ENCODE measurements at regions not wholly inside any gene's neighbourhood (a gene's known extent, or its start where the extent isn't known, plus 50 kb on each side); places are given as distances from the start of the nearest gene placed in this dataset.
A peak's percentile ranks its signal among the peaks of the same experiment; 100 is the strongest.

DNA sequence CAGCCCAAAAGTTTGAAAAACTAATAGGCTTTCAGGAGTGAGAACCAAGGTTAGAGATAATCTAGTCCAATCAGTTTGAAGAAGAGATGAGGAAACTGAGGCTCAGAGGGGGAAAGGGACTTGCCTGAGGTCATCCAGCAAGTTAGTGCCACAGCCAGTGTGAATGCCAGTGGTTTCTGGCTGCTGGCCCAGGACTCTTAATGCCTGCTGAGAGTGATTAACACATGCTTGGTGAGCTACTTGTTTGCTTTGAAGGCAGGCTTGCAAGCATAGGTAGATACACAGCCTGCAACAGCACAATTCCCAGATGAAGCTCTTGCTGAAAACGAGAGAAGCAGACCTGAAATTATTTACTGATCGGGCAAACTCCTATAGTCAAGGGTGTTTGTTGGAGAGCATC lies 591.6 kb upstream of the SGCD start:
- Mint-ChIP-seq H3K36me3 (no peaks in the 10 kb centered on the region), H3K27me3 (peaks cover 14 to 23% of the 10 kb centered on the region in 2 donors), H3K4me3 (no peak overlapping the region), H3K9me3 (peaks cover 5% of the 10 kb centered on the region), H3K27ac (no peak overlapping the region), H3K4me1 (ENCODE audit: low read depth in 2 of 2) (no peaks in the 10 kb centered on the region)
- DNase-seq (ENCODE audit: low spot score): no peak
- ATAC-seq: no peak

- H3K27ac Mint-ChIP-seq: no peak overlapping the region
- peaks cover 5% of the 10 kb centered on the region for H3K9me3 Mint-ChIP-seq
- no peak for ATAC-seq
- DNase-seq (ENCODE audit: low spot score): no peak
- H3K27me3 Mint-ChIP-seq: peaks cover 3 to 6% of the 10 kb centered on the region in 2 donors
- H3K36me3 Mint-ChIP-seq: no peaks in the 10 kb centered on the region
- no peaks in the 10 kb centered on the region for H3K4me1 Mint-ChIP-seq (ENCODE audit: low read depth in 2 of 2)
- no peak overlapping the region for H3K4me3 Mint-ChIP-seq
Measured at GRCh38 chr5:155738616-155739015, 588.3 kb upstream of the SGCD start.

- no peaks in the 10 kb centered on the region for H3K4me1 Mint-ChIP-seq (ENCODE audit: low read depth in 2 of 2)
- peaks cover 3% of the 10 kb centered on the region for H3K9me3 Mint-ChIP-seq
- no peaks in the 10 kb centered on the region for H3K27me3 Mint-ChIP-seq
- DNase-seq (ENCODE audit: low spot score) (no peak), ATAC-seq (no peak)
- no peaks in the 10 kb centered on the region for H3K36me3 Mint-ChIP-seq
- H3K27ac Mint-ChIP-seq: no peak overlapping the region
- H3K4me3 Mint-ChIP-seq: no peak overlapping the region
Measured at GRCh38 chr5:155746367-155747038, 580.5 kb upstream of the SGCD start.

- peaks cover 12% of the 10 kb centered on the region for H3K9me3 Mint-ChIP-seq
- H3K27me3 Mint-ChIP-seq: peaks cover 0 to 6% of the 10 kb centered on the region in 2 donors
- ATAC-seq (no peak), DNase-seq (ENCODE audit: low spot score) (no peak)
- H3K4me3 Mint-ChIP-seq: no peak overlapping the region
- no peak overlapping the region for H3K27ac Mint-ChIP-seq
- no peaks in the 10 kb centered on the region for H3K4me1 Mint-ChIP-seq (ENCODE audit: low read depth in 2 of 2)
- no peaks in the 10 kb centered on the region for H3K36me3 Mint-ChIP-seq
Measured at GRCh38 chr5:155750101-155750500, 576.9 kb upstream of the SGCD start.

DNA sequence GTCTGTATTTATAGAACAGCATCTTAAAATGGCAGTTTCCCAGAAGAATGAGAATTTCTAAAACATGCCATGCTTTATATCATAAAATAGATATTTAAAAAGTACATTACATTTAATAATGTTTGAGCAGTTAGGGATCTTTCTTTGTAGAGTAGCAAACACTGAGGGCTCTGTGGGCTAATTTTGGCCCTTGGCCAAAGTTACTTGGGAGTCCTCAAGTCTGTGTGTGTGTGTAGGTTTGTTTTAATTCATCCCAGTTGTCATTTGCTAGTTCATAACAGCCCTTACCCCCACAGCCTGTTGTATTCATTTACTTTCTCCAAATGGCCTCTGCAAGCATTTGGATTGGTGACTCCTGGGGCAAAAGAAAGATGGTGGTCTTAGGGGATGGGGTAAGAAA lies 576.4 kb upstream of the SGCD start:
- Mint-ChIP-seq H3K9me3 (peaks cover 12% of the 10 kb centered on the region), H3K4me1 (ENCODE audit: low read depth in 2 of 2) (no peaks in the 10 kb centered on the region), H3K4me3 (no peak overlapping the region), H3K27ac (no peak overlapping the region), H3K27me3 (peaks cover 0 to 6% of the 10 kb centered on the region in 2 donors), H3K36me3 (no peaks in the 10 kb centered on the region)
- no peak for ATAC-seq
- DNase-seq (ENCODE audit: low spot score): no peak

DNA sequence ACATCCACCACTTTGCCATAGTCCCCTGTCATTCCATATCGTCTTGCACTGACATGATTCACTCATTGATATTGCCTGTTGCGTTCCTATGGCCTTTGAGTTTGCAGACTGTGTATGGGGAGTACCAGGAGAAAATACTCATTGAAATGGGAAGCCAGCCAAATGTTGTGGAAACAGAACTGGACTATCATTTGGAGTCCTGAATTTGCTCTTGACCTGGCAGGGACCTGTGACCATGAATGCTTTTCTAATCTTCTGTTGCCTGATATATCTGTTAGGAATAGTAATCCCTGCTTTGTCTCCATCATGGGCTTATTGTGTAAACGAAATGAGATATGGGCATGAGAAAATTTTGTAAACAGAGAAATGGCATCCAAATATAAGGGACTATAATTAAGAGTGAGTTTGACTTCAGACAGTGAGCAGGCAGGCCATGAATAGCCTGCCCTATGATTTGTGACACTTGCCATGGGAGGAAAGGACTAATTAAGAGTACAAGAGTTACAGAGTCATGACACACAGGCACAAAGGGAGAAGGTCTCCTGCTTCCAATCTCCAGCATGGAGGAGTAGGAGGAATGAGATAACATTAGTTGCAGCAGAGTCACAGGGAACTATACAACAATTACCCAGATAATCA lies 572.9 kb upstream of the SGCD start:
- no peak for DNase-seq (ENCODE audit: low spot score)
- Mint-ChIP-seq H3K27ac (no peak overlapping the region), H3K9me3 (peaks cover 9% of the 10 kb centered on the region), H3K4me1 (ENCODE audit: low read depth in 2 of 2) (no peaks in the 10 kb centered on the region), H3K4me3 (no peak overlapping the region), H3K36me3 (no peaks in the 10 kb centered on the region), H3K27me3 (peaks cover 0 to 6% of the 10 kb centered on the region in 2 donors)
- no peak for ATAC-seq

GRCh38 chr5:155759252-155759651 lies 567.7 kb upstream of the SGCD start:
- no peak overlapping the region for H3K27ac Mint-ChIP-seq
- DNase-seq (ENCODE audit: low spot score) (no peak), ATAC-seq (no peak)
- H3K36me3 Mint-ChIP-seq: peaks cover 9% of the 10 kb centered on the region
- H3K4me1 Mint-ChIP-seq (ENCODE audit: low read depth in 2 of 2): peaks cover 8 to 10% of the 10 kb centered on the region in 2 donors
- peaks cover 16% of the 10 kb centered on the region for H3K9me3 Mint-ChIP-seq
- H3K4me3 Mint-ChIP-seq: no peak overlapping the region
- no peaks in the 10 kb centered on the region for H3K27me3 Mint-ChIP-seq

GRCh38 chr5:155759984-155760383 lies 567.0 kb upstream of the SGCD start:
- H3K27me3 Mint-ChIP-seq: no peaks in the 10 kb centered on the region
- ATAC-seq (no peak), DNase-seq (ENCODE audit: low spot score) (no peak)
- peaks cover 9% of the 10 kb centered on the region for H3K36me3 Mint-ChIP-seq
- peak overlapping the region in 1 of 2 donors; percentile 20 for H3K27ac Mint-ChIP-seq
- peaks cover 14% of the 10 kb centered on the region for H3K9me3 Mint-ChIP-seq
- H3K4me1 Mint-ChIP-seq (ENCODE audit: low read depth in 2 of 2): peaks cover 8 to 10% of the 10 kb centered on the region in 2 donors
- H3K4me3 Mint-ChIP-seq: no peak overlapping the region

DNA sequence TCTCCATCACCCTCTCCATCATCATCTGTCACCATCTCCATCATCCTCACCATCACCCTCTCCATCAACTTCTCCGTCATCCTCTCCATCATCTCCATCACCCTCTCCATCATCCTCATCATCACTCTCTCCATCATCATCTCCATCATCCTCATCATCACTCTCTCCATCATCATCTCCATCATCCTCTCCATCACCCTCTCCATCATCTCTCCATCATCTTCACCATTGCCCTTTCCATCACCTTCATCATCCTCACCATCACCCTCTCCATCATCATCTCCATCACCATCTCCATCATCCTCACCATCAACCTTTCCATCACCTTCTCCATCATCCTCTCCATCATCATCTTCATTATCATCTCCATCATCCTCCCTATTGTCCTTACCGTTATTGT lies 565.5 kb upstream of the SGCD start:
- peaks cover 9% of the 10 kb centered on the region for H3K36me3 Mint-ChIP-seq

DNA sequence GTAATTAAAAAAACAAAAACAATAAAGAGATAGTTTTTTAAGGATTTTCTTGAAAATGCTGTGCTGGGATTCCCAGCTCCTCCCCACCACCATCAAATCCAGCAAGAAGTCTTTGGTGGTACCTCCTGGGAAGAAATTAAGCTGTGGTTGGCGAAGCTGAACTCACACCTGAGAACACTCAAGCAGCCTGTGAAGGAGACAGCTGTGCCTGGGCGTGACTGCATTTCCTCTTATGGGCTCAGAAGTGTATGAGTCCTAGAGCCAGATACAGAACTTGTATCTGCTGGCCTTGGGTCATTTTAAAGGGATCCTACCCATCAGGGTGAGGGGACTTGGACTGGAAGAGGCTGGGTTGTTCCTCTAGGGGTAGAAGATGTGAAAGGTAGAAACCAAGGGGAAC lies 561.2 kb upstream of the SGCD start:
- no peaks in the 10 kb centered on the region for H3K27me3 Mint-ChIP-seq
- no peak for ATAC-seq

More for the DNA sequence above, 565.5 kb upstream of the SGCD start:
- Mint-ChIP-seq H3K9me3 (peaks cover 14% of the 10 kb centered on the region), H3K27ac (peak overlapping the region in 1 of 2 donors; percentile 27), H3K4me1 (ENCODE audit: low read depth in 2 of 2) (peaks cover 10 to 16% of the 10 kb centered on the region in 2 donors), H3K4me3 (peak overlapping the region; percentile 4), H3K27me3 (no peaks in the 10 kb centered on the region)
- DNase-seq (ENCODE audit: low spot score) (no peak), ATAC-seq (no peak)

DNA sequence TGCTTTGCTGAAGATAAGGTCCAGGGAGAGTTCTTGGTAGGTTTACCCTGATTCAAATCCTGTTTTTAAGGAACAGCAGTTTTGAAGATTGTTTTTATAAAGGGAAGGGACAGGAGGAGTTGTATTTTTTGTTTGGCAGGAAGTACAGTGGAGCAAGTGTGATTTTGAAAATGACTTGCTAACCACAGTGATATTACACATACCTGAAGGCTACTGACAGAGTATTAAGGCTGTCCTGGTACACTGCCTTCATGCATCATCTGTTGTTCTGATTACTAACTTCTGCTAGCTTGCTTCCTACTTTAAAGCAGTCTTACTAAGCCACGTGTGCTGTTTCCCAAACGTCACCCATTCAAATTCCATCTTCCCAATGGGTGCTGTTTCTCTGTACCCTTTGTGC lies 559.5 kb upstream of the SGCD start:
- H3K36me3 Mint-ChIP-seq: no peaks in the 10 kb centered on the region
- peak overlapping the region; percentile 47 for H3K4me3 Mint-ChIP-seq
- no peaks in the 10 kb centered on the region for H3K27me3 Mint-ChIP-seq
- ATAC-seq (peak; percentile 85 to 93), DNase-seq (ENCODE audit: low spot score) (no peak)
- H3K9me3 Mint-ChIP-seq: peaks cover 2% of the 10 kb centered on the region
- peak overlapping the region in 1 of 2 donors; percentile 37 for H3K27ac Mint-ChIP-seq
- H3K4me1 Mint-ChIP-seq (ENCODE audit: low read depth in 2 of 2): peaks cover 14 to 49% of the 10 kb centered on the region in 2 donors

More for the DNA sequence above, 561.2 kb upstream of the SGCD start:
- Mint-ChIP-seq H3K27ac (no peak overlapping the region), H3K4me1 (ENCODE audit: low read depth in 2 of 2) (peaks cover 20 to 51% of the 10 kb centered on the region in 2 donors), H3K36me3 (peaks cover 9% of the 10 kb centered on the region), H3K4me3 (no peak overlapping the region), H3K9me3 (peaks cover 11% of the 10 kb centered on the region)
- DNase-seq (ENCODE audit: low spot score): no peak

GRCh38 chr5:155768332-155768731 lies 558.6 kb upstream of the SGCD start:
- Mint-ChIP-seq H3K27ac (peak overlapping the region in 1 of 2 donors; percentile 40), H3K27me3 (no peaks in the 10 kb centered on the region), H3K4me3 (peak overlapping the region; percentile 45), H3K36me3 (no peaks in the 10 kb centered on the region), H3K4me1 (ENCODE audit: low read depth in 2 of 2) (peaks cover 14 to 52% of the 10 kb centered on the region in 2 donors), H3K9me3 (peaks cover 2% of the 10 kb centered on the region)
- ATAC-seq: peak in 1 of 2 donors; percentile 59
- DNase-seq (ENCODE audit: low spot score): no peak

DNA sequence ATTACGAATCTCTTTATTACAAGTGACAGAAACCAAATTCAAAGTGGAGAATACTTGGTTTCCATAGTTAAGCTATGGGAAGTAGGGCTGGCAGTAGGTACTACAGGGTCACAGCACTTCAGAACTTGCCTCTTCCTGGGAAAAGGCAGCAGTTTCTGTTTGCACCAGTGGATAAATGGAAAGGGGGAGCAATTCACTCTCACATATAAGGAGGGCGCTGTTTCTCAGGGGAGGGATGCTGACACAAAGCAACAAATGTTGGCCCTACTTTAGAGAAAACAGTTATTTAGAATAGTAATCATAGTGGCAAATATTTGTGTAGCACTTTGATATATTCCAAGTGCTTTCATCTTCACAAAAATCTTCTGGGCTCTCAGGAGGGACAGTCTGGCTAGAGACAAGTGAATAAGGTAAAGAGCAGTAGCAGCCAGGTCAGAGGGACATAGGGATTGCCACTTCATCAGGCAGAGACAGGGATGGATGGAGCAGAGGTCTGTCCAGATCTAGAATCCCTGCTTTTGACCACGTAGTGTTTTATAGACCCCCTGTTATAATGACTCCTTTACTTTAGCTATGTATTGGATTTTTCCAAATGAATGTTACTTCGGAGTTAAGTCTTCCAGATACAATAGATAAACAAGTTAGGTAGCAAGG lies 554.8 kb upstream of the SGCD start:
- no peak overlapping the region for H3K27ac Mint-ChIP-seq
- no peak overlapping the region for H3K4me3 Mint-ChIP-seq
- H3K4me1 Mint-ChIP-seq (ENCODE audit: low read depth in 2 of 2): peaks cover 16 to 49% of the 10 kb centered on the region in 2 donors
- no peak for ATAC-seq
- H3K27me3 Mint-ChIP-seq: no peaks in the 10 kb centered on the region
- peaks cover 2% of the 10 kb centered on the region for H3K9me3 Mint-ChIP-seq
- H3K36me3 Mint-ChIP-seq: no peaks in the 10 kb centered on the region
- DNase-seq (ENCODE audit: low spot score): no peak

GRCh38 chr5:155773680-155774079 lies 553.3 kb upstream of the SGCD start:
- H3K9me3 Mint-ChIP-seq: no peaks in the 10 kb centered on the region
- peak overlapping the region; percentile 50 for H3K4me3 Mint-ChIP-seq
- no peaks in the 10 kb centered on the region for H3K27me3 Mint-ChIP-seq
- ATAC-seq (peak; percentile 76 to 93), DNase-seq (ENCODE audit: low spot score) (no peak)
- H3K27ac Mint-ChIP-seq: peak overlapping the region in 1 of 2 donors; percentile 64
- peaks cover 6 to 35% of the 10 kb centered on the region in 2 donors for H3K4me1 Mint-ChIP-seq (ENCODE audit: low read depth in 2 of 2)
- H3K36me3 Mint-ChIP-seq: no peaks in the 10 kb centered on the region

Data from natural killer cell treated with Interleukin-12 subunit alpha and Interleukin-12 subunit beta and Interleukin-15 and Interleukin-18, amount 100 ng/mL, for 72 hours (primary cell).